ENCODE measurements at regions not wholly inside any gene's neighbourhood (a gene's known extent, or its start where the extent isn't known, plus 50 kb on each side); places are given as distances from the start of the nearest gene placed in this dataset.

- no peak for TF ChIP-seq CTCF (IDR thresholded peaks at IDR 0.05)
- no peak for TF ChIP-seq EZH2 (IDR thresholded peaks at IDR 0.05; ENCODE audit: borderline replicate concordance, insufficient read depth, low read depth, low read length, poor library complexity, severe bottlenecking)
These were observed 85.4 kb upstream of the LIPC start for GRCh38 chr15:58346361-58346760.

Measured in B cell (primary cell).